NCI-H345 treated with DMSO at 0.1 percent for 48 hours (cell line): ENCODE measurements at regions not wholly inside any gene's neighbourhood (a gene's known extent, or its start where the extent isn't known, plus 50 kb on each side); places are given as distances from the start of the nearest gene placed in this dataset.
"Not testable (repeated sequence)": the region's sequence is repeated elsewhere in the genome, so short reads cannot be mapped to it uniquely, and the experiment has no call there.

Experiments
- DNase-seq: peaks from one replicate; lab custom pipeline; 2025; ENCODE audit not compliant: unreplicated experiment; lab: John Stamatoyannopoulos, UW

GRCh38 chr2:111602259-111602658, 281.7 kb downstream of the ANAPC1 start:
- not testable (repeated sequence) for DNase-seq

- DNase-seq: not testable (repeated sequence)
These were observed 278.2 kb downstream of the ANAPC1 start for GRCh38 chr2:111605798-111606197.

GRCh38 chr2:111606632-111607031, 277.4 kb downstream of the ANAPC1 start:
- not testable (repeated sequence) for DNase-seq

- DNase-seq: not testable (repeated sequence)
These were observed 274.7 kb downstream of the ANAPC1 start for GRCh38 chr2:111609146-111609844.

- DNase-seq: not testable (repeated sequence)
These were observed 274.0 kb downstream of the ANAPC1 start for GRCh38 chr2:111610035-111610434.

GRCh38 chr2:111616651-111617218, 267.3 kb downstream of the ANAPC1 start:
- no peak for DNase-seq

GRCh38 chr2:111617299-111618225, 266.4 kb downstream of the ANAPC1 start:
- no peak for DNase-seq

- DNase-seq: no peak
These were observed 265.6 kb downstream of the ANAPC1 start for GRCh38 chr2:111618226-111618977.

GRCh38 chr2:111618978-111619902, 264.8 kb downstream of the ANAPC1 start:
- DNase-seq: no peak

- no peak for DNase-seq
These were observed 263.7 kb downstream of the ANAPC1 start for GRCh38 chr2:111620281-111620680.

GRCh38 chr2:111622859-111623258, 261.1 kb downstream of the ANAPC1 start:
- no peak for DNase-seq

- no peak for DNase-seq
These were observed 260.6 kb downstream of the ANAPC1 start for GRCh38 chr2:111623380-111623779.

GRCh38 chr2:111624411-111625156, 259.4 kb downstream of the ANAPC1 start:
- no peak for DNase-seq

GRCh38 chr2:111625157-111625537, 258.8 kb downstream of the ANAPC1 start:
- not testable (repeated sequence) for DNase-seq

- DNase-seq: no peak
These were observed 257.7 kb downstream of the ANAPC1 start for GRCh38 chr2:111626037-111626864.

GRCh38 chr2:111626865-111627163, 257.2 kb downstream of the ANAPC1 start:
- DNase-seq: no peak

GRCh38 chr2:111627256-111627655, 256.7 kb downstream of the ANAPC1 start:
- no peak for DNase-seq

- no peak for DNase-seq
These were observed 255.8 kb downstream of the ANAPC1 start for GRCh38 chr2:111628221-111628620.

GRCh38 chr2:111629983-111630382, 254.0 kb downstream of the ANAPC1 start:
- DNase-seq: no peak
